Progenitor cell of endocrine pancreas (in vitro differentiated cells): ENCODE measurements at regions not wholly inside any gene's neighbourhood (a gene's known extent, or its start where the extent isn't known, plus 50 kb on each side); places are given as distances from the start of the nearest gene placed in this dataset.
A peak's percentile ranks its signal among the peaks of the same experiment; 100 is the strongest.

ENCODE experiments used
- DNase-seq: peaks from one replicate; pipeline ENCODE4 v3.0.0; 2021; ENCODE audit warnings: low spot score; ENCODE audit not compliant: unreplicated experiment
- H3K27ac Mint-ChIP-seq: 2 replicates; pipeline ENCODE4 v1.8.0; 2021; ENCODE audit warnings: mild to moderate bottlenecking, moderate library complexity, mixed read lengths
- H3K27me3 Mint-ChIP-seq: 2 replicates; pipeline ENCODE4 v1.8.0; 2021; ENCODE audit warnings: mixed read lengths
- H3K36me3 Mint-ChIP-seq: 2 replicates; pipeline ENCODE4 v1.8.0; 2022; ENCODE audit warnings: mixed read lengths; ENCODE audit not compliant: insufficient read depth
- H3K4me1 Mint-ChIP-seq: 2 replicates; pipeline ENCODE4 v1.8.0; 2021; ENCODE audit warnings: low read depth, mixed read lengths
- H3K4me3 Mint-ChIP-seq: 2 replicates; pipeline ENCODE4 v1.8.0; 2021; ENCODE audit warnings: low read depth, mild to moderate bottlenecking, moderate library complexity, mixed read lengths
- H3K9me3 Mint-ChIP-seq: 2 replicates; pipeline ENCODE4 v1.8.0; 2021; ENCODE audit warnings: low read depth, mixed read lengths
- TF ChIP-seq, protein P1 (sequence below): fragments of 200-600 bp; sonication (generic); IDR thresholded peaks from one replicate; pipeline ENCODE4 v1.5.0; 2021; ENCODE audit warnings: antibody characterized with exemption, mild to moderate bottlenecking; ENCODE audit not compliant: unreplicated experiment

DNA sequence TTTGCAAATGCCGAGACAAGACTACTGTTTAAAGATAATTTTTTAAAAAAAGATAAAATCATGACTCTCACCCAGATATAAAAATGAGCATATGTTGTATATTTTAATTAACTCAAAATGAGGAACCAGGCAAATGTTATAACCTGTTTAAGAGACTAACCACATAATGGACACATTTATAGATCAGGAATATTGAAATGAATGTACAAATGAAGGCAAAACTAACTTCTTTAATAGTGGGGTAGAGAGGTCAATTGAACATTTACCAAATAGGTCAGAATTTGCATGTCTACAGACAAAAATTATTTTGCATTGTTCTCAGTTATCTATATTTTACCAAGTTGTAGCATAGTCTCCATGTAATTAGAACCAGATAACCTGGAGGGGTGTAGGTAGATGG, 134.3 kb upstream of the PFN2 start:
- Mint-ChIP-seq H3K36me3 (peaks cover 1% of the 10 kb centered on the region), H3K27ac (no peak overlapping the region), H3K4me1 (peaks cover 2% of the 10 kb centered on the region), H3K9me3 (peaks cover 9% of the 10 kb centered on the region), H3K27me3 (no peaks in the 10 kb centered on the region), H3K4me3 (no peak overlapping the region)
- TF ChIP-seq, protein P1, sequence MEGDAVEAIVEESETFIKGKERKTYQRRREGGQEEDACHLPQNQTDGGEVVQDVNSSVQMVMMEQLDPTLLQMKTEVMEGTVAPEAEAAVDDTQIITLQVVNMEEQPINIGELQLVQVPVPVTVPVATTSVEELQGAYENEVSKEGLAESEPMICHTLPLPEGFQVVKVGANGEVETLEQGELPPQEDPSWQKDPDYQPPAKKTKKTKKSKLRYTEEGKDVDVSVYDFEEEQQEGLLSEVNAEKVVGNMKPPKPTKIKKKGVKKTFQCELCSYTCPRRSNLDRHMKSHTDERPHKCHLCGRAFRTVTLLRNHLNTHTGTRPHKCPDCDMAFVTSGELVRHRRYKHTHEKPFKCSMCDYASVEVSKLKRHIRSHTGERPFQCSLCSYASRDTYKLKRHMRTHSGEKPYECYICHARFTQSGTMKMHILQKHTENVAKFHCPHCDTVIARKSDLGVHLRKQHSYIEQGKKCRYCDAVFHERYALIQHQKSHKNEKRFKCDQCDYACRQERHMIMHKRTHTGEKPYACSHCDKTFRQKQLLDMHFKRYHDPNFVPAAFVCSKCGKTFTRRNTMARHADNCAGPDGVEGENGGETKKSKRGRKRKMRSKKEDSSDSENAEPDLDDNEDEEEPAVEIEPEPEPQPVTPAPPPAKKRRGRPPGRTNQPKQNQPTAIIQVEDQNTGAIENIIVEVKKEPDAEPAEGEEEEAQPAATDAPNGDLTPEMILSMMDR, result no peak
- no peak for DNase-seq

DNA sequence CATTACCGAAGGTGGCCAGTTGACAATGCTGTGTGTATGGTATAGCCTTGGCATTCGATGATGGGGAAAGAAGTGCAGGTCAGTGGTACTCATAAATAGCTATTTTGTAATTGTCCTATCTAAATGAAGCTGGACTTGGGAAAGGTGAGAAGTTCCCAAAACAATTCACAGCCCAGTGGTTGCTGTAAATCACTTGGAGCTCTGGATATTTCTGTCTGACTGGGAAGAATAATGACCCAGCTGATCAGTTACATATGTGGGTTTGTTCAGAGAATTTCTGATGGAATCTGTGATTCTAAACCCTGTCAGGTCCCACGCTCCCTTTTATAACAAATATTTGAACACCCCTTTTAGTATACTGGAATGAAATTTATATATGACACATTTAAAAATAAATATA, 133.9 kb upstream of the PFN2 start:
- Mint-ChIP-seq H3K27me3 (no peaks in the 10 kb centered on the region), H3K36me3 (peaks cover 1% of the 10 kb centered on the region), H3K4me1 (peaks cover 2% of the 10 kb centered on the region), H3K9me3 (peaks cover 13% of the 10 kb centered on the region), H3K27ac (no peak overlapping the region), H3K4me3 (no peak overlapping the region)
- DNase-seq, result no peak
- TF ChIP-seq, protein P1, result no peak

DNA sequence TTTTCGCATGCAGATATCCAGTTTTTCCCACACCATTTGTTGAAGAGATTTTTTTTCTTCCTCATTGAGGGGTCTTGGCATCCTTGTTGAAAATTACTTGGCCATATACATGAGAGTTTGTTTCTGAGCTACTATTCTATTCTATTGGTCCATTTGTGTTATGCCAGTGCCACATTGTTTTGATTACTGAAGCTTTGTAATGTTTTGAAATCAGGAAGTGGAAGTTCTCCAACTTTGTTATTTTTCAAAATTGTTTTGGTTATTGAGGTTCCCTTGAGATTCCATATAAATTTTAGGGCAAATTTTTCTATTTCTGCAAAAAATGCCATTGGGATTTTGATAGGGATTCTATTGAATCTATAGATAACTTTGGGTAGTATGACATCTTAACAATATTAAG, 130.3 kb upstream of the PFN2 start:
- peaks cover 16% of the 10 kb centered on the region for H3K9me3 Mint-ChIP-seq
- H3K27me3 Mint-ChIP-seq, result no peaks in the 10 kb centered on the region
- H3K36me3 Mint-ChIP-seq, result peaks cover 1% of the 10 kb centered on the region
- TF ChIP-seq, protein P1, result no peak
- no peak overlapping the region for H3K4me3 Mint-ChIP-seq
- H3K4me1 Mint-ChIP-seq, result no peaks in the 10 kb centered on the region
- DNase-seq, result no peak
- H3K27ac Mint-ChIP-seq, result no peak overlapping the region

DNA sequence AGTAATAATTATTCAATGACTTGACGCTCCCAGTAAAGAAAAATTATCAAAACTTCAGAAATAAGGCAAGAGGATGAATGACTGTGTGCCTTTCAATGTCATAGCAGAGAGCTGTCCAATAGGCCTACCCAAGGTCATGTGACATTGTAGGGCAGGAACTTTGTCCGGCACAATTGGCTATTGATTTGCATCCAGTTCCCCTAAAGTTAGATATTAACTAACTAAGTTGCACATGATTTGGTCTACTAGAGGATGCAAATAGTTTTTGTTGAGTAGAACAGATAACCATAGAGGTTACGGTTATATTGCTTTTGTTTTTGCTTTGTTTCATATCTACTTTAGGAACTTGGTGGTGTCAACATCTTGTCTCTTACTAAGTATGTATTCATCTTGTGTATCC, 127.9 kb upstream of the PFN2 start:
- Mint-ChIP-seq H3K27me3 (no peaks in the 10 kb centered on the region), H3K27ac (no peak overlapping the region), H3K36me3 (peaks cover 1% of the 10 kb centered on the region), H3K4me3 (no peak overlapping the region), H3K9me3 (peaks cover 16% of the 10 kb centered on the region), H3K4me1 (no peaks in the 10 kb centered on the region)
- TF ChIP-seq, protein P1, result no peak
- DNase-seq, result no peak

DNA sequence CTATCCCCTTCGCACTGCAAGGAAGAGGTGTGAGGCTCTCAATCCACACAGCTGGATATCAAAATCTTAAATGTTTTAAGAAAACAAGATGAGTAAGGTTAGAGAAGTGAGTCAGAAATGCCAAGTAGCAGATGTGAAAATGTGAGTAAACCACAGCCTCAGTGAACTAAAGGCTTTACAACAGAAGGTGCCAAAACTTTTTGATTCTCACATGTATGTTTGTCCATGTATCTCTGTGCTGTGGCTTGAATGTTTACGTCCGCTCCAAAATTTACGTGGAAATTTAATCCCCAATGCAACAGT, 126.8 kb upstream of the PFN2 start:
- Mint-ChIP-seq H3K4me1 (no peaks in the 10 kb centered on the region), H3K27ac (peak overlapping the region; percentile 4), H3K9me3 (peaks cover 16% of the 10 kb centered on the region), H3K36me3 (peaks cover 1% of the 10 kb centered on the region), H3K27me3 (no peaks in the 10 kb centered on the region), H3K4me3 (no peak overlapping the region)
- TF ChIP-seq, protein P1, result no peak
- DNase-seq, result no peak
